MM.1S (cell line): ENCODE measurements at regions not wholly inside any gene's neighbourhood (a gene's known extent, or its start where the extent isn't known, plus 50 kb on each side); places are given as distances from the start of the nearest gene placed in this dataset.

Experiments used
- DNase-seq: peaks from one replicate; pipeline ENCODE4 v3.0.0-alpha.2; 2015
- H2AFZ ChIP-seq: fragments of 300-600 bp; sonication (generic); 2 replicates; pipeline ENCODE4 v1.6.0; 2016; ENCODE audit warnings: antibody characterized with exemption, low read length
- H3F3A ChIP-seq: fragments of 300-600 bp; sonication (generic); 2 replicates; pipeline ENCODE4 v1.6.1; 2016; ENCODE audit warnings: mild to moderate bottlenecking, antibody characterized with exemption, low read length, moderate library complexity, mixed read lengths; ENCODE audit not compliant: insufficient read depth
- H3K27ac ChIP-seq: fragments of 300-600 bp; sonication (generic); 2 replicates; pipeline ENCODE4 v1.5.1; 2016; ENCODE audit warnings: mild to moderate bottlenecking, low read length
- H3K27me3 ChIP-seq: fragments of 300-600 bp; sonication (generic); replicated peaks from 2 replicates; pipeline ENCODE4 v1.6.0; 2016; ENCODE audit warnings: low read length; ENCODE audit not compliant: insufficient read depth
- H3K36me3 ChIP-seq: fragments of 300-600 bp; sonication (generic); replicated peaks from 2 replicates; pipeline ENCODE4 v1.6.1; 2016; ENCODE audit warnings: mild to moderate bottlenecking, low read length, mixed read lengths; ENCODE audit not compliant: insufficient read depth
- H3K4me1 ChIP-seq: fragments of 300-600 bp; sonication (generic); 2 replicates; pipeline ENCODE4 v1.6.1; 2016; ENCODE audit warnings: low read length, mixed read lengths
- H3K4me2 ChIP-seq: fragments of 300-600 bp; sonication (generic); 2 replicates; pipeline ENCODE4 v1.6.0; 2016; ENCODE audit warnings: low read depth, low read length
- H3K4me3 ChIP-seq: fragments of 300-600 bp; sonication (generic); 2 replicates; pipeline ENCODE4 v1.5.1; 2016; ENCODE audit warnings: low read length, mixed read lengths
- H3K79me2 ChIP-seq: fragments of 300-600 bp; sonication (generic); 2 replicates; pipeline ENCODE4 v1.6.1; 2016; ENCODE audit warnings: mixed run types, low read length, mixed read lengths
- H3K9ac ChIP-seq: fragments of 300-600 bp; sonication (generic); 2 replicates; pipeline ENCODE4 v1.6.1; 2016; ENCODE audit warnings: low read length, mixed read lengths
- H3K9me2 ChIP-seq: fragments of 300-600 bp; sonication (generic); replicated peaks from 2 replicates; pipeline ENCODE4 v1.6.1; 2016; ENCODE audit warnings: mild to moderate bottlenecking, low read length, mixed read lengths; ENCODE audit not compliant: insufficient read depth
- H3K9me3 ChIP-seq: fragments of 300-600 bp; sonication (generic); replicated peaks from 2 replicates; pipeline ENCODE4 v1.6.1; 2016; ENCODE audit warnings: mild to moderate bottlenecking, low read length, mixed read lengths; ENCODE audit not compliant: insufficient read depth
- H4K20me1 ChIP-seq: fragments of 300-600 bp; sonication (generic); 2 replicates; pipeline ENCODE4 v1.6.1; 2016; ENCODE audit warnings: mild to moderate bottlenecking, low read length, moderate library complexity, mixed read lengths; ENCODE audit not compliant: insufficient read depth
- EZH2 ChIP-seq: fragments of 300-600 bp; sonication (generic); optimal IDR thresholded peaks from 2 replicates; pipeline ENCODE3; 2017; ENCODE audit warnings: low read depth, mild to moderate bottlenecking, antibody characterized with exemption, low read length, mixed read lengths
- EZH2phosphoT487 ChIP-seq: fragments of 300-600 bp; sonication (generic); IDR thresholded peaks from 2 replicates; pipeline ENCODE4 v1.6.1; 2018; ENCODE audit warnings: antibody characterized with exemption, low read length
- TF ChIP-seq, protein P1 (sequence below): fragments of 300-600 bp; sonication (generic); IDR thresholded peaks from 2 replicates; pipeline ENCODE4 v1.5.1; 2016; ENCODE audit warnings: antibody characterized with exemption, low read length, mixed read lengths

DNA sequence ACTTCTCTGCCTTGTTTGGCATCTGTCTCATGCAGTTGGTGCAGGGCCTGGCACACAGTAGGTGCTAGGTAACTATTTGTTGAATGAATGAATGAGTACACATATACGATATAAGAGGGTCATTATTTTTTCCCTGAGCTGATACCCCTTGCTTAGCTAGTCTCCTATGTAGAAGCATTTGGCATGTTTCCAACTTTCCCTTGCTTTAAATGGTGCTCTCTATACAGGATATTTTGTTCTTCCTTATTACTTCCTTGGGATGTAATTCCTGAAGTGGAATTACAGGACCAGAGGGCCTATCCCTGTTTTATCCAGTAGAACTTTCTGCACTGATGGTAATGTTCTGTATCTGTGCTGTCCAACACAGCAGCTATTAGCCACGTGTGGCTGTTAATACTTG is 250.1 kb upstream of the PWP1 start:
- H3K9ac ChIP-seq = no peak overlapping the region
- no peak overlapping the region for H3K27ac ChIP-seq
- H3K4me3 ChIP-seq = no peak overlapping the region
- H3K4me2 ChIP-seq = no peak overlapping the region
- no peaks in the 10 kb centered on the region for H3K27me3 ChIP-seq
- no peaks in the 10 kb centered on the region for H3K36me3 ChIP-seq
- no peaks in the 10 kb centered on the region for H3K4me1 ChIP-seq
- TF ChIP-seq EZH2 = no peak
- TF ChIP-seq EZH2phosphoT487 = no peak
- TF ChIP-seq, protein P1, sequence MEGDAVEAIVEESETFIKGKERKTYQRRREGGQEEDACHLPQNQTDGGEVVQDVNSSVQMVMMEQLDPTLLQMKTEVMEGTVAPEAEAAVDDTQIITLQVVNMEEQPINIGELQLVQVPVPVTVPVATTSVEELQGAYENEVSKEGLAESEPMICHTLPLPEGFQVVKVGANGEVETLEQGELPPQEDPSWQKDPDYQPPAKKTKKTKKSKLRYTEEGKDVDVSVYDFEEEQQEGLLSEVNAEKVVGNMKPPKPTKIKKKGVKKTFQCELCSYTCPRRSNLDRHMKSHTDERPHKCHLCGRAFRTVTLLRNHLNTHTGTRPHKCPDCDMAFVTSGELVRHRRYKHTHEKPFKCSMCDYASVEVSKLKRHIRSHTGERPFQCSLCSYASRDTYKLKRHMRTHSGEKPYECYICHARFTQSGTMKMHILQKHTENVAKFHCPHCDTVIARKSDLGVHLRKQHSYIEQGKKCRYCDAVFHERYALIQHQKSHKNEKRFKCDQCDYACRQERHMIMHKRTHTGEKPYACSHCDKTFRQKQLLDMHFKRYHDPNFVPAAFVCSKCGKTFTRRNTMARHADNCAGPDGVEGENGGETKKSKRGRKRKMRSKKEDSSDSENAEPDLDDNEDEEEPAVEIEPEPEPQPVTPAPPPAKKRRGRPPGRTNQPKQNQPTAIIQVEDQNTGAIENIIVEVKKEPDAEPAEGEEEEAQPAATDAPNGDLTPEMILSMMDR = no peak
- H3K79me2 ChIP-seq = no peaks in the 10 kb centered on the region
- H3F3A ChIP-seq = no peaks in the 10 kb centered on the region
- H3K9me3 ChIP-seq = no peaks in the 10 kb centered on the region
- H3K9me2 ChIP-seq = no peaks in the 10 kb centered on the region
- H4K20me1 ChIP-seq = no peaks in the 10 kb centered on the region
- no peak overlapping the region for H2AFZ ChIP-seq
- no peak for DNase-seq

DNA sequence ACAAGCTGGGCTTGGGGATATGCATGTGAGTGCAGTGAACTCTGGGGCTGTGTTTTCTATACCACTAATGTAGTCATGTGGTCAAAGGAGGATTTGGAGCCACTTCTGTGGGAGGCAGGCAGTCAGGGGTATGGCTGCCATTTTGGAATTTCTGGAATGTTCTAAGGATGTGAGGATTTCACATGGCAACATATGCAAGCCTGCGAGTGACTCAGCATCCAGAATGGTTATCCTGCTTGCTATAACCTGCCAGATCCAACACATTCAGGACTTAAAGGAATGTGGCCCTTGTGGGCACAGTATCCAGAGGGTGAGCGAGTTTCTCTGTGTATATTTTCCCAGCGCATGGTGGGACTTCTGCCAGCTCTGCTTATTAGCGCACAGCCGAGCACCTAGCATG is 249.2 kb upstream of the PWP1 start:
- Histone ChIP-seq H3F3A (no peaks in the 10 kb centered on the region), H3K9me2 (no peaks in the 10 kb centered on the region), H3K36me3 (no peaks in the 10 kb centered on the region), H3K9me3 (no peaks in the 10 kb centered on the region), H3K4me2 (no peak overlapping the region), H3K27me3 (no peaks in the 10 kb centered on the region), H3K79me2 (no peaks in the 10 kb centered on the region), H3K9ac (no peak overlapping the region), H3K4me1 (no peaks in the 10 kb centered on the region), H3K4me3 (no peak overlapping the region), H4K20me1 (no peaks in the 10 kb centered on the region), H2AFZ (no peak overlapping the region), H3K27ac (no peak overlapping the region)
- no peak for TF ChIP-seq EZH2
- TF ChIP-seq EZH2phosphoT487 = no peak
- TF ChIP-seq, protein P1 = no peak
- no peak for DNase-seq

DNA sequence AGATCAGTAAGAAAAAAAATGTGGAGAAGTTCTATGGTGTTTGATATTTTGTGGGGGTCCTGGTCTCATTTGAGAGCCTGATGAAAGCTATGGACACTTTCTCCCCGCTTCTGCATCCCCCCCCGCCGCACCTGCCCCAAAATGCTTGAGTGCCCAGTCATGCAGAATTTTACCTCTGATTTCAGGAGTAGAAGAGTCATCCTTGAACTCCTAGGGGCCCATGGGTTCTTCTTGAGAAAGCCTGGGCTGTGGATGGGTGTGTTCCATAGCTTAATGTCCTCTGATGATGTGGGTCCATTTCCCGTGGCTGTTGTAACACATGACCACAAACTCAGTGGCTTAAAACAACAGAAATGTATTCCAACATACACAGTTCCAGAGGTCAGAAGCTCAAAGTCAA is 248.8 kb upstream of the PWP1 start:
- H3K27me3 ChIP-seq = no peaks in the 10 kb centered on the region
- H3K9me3 ChIP-seq = no peaks in the 10 kb centered on the region
- no peak overlapping the region for H3K4me3 ChIP-seq
- no peaks in the 10 kb centered on the region for H3K79me2 ChIP-seq
- H4K20me1 ChIP-seq = no peaks in the 10 kb centered on the region
- no peaks in the 10 kb centered on the region for H3K36me3 ChIP-seq
- DNase-seq = no peak
- H3K9me2 ChIP-seq = no peaks in the 10 kb centered on the region
- TF ChIP-seq EZH2 = no peak
- TF ChIP-seq EZH2phosphoT487 = no peak
- TF ChIP-seq, protein P1 = no peak
- no peak overlapping the region for H3K27ac ChIP-seq
- no peak overlapping the region for H3K9ac ChIP-seq
- H3F3A ChIP-seq = no peaks in the 10 kb centered on the region
- H3K4me2 ChIP-seq = no peak overlapping the region
- H3K4me1 ChIP-seq = no peaks in the 10 kb centered on the region
- H2AFZ ChIP-seq = no peak overlapping the region

DNA sequence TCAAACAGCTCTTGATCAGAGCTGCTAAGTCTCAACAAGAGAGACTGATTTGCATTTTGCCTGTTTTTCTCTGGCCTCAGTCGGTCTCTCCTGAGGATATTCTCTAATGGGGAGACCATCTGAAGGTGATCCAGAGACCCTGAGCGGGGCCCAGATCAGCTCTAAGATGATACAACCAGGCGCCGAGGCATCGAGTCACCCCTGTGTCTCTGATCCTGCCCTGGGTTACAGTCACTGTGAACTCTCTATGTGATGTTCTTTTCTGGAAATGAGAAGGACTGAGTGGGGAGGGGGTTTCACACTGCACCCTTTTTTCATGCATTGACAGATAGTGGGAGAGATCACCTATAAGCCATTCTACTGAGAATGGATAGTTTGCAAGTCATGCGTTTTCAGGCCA is 247.6 kb upstream of the PWP1 start:
- Histone ChIP-seq H3K36me3 (no peaks in the 10 kb centered on the region), H3K9ac (no peak overlapping the region), H3K27ac (no peak overlapping the region), H3K4me3 (no peak overlapping the region), H3K27me3 (no peaks in the 10 kb centered on the region), H3K9me3 (no peaks in the 10 kb centered on the region), H2AFZ (no peak overlapping the region), H3K4me1 (no peaks in the 10 kb centered on the region), H3K9me2 (no peaks in the 10 kb centered on the region), H3K79me2 (no peaks in the 10 kb centered on the region), H3F3A (no peaks in the 10 kb centered on the region), H4K20me1 (no peaks in the 10 kb centered on the region), H3K4me2 (no peak overlapping the region)
- no peak for DNase-seq
- TF ChIP-seq, protein P1 = no peak
- TF ChIP-seq EZH2 = no peak
- TF ChIP-seq EZH2phosphoT487 = no peak
